Ovary (tissue), 3 donors: ENCODE measurements at regions not wholly inside any gene's neighbourhood (a gene's known extent, or its start where the extent isn't known, plus 50 kb on each side); places are given as distances from the start of the nearest gene placed in this dataset.

Source experiments
- CTCF ChIP-seq, 3 donors: fragments of 450-650 bp in 2 of 3; fragments of 200-600 bp in 1 of 3; IDR thresholded peaks; one replicate each; pipeline versions ENCODE4 v1.5.1 to v1.8.0; 2016 to 2022; ENCODE audit warnings: antibody characterized with exemption in 3 of 3, mild to moderate bottlenecking in 1 of 3
- EP300 ChIP-seq: sonication (generic); formaldehyde crosslinking; IDR thresholded peaks from one replicate; pipeline ENCODE4 v1.6.1; 2017; ENCODE audit warnings: antibody characterized with exemption
- POLR2A ChIP-seq: fragments of 450-650 bp; IDR thresholded peaks from one replicate; pipeline ENCODE4 v1.6.1; 2017; ENCODE audit warnings: antibody characterized with exemption, mild to moderate bottlenecking, moderate library complexity
- donor health status: DM: no; HTN: no; CAD: no.

- TF ChIP-seq POLR2A, result no peak
- TF ChIP-seq CTCF (IDR thresholded peaks at IDR 0.05), result no peak
- TF ChIP-seq EP300, result no peak
Observed at GRCh38 chr2:78318275-78318674, 707.2 kb upstream of the REG3G start.
